HG03354 (cell line): ENCODE measurements at regions not wholly inside any gene's neighbourhood (a gene's known extent, or its start where the extent isn't known, plus 50 kb on each side); places are given as distances from the start of the nearest gene placed in this dataset.

ENCODE experiments used
- ATAC-seq: cut with Tn5 transposase; IDR thresholded peaks from one replicate; pipeline ENCODE4 v1.9.1; 2021; ENCODE audit warnings: mild to moderate bottlenecking; ENCODE audit not compliant: unreplicated experiment, poor library complexity, severe bottlenecking

DNA sequence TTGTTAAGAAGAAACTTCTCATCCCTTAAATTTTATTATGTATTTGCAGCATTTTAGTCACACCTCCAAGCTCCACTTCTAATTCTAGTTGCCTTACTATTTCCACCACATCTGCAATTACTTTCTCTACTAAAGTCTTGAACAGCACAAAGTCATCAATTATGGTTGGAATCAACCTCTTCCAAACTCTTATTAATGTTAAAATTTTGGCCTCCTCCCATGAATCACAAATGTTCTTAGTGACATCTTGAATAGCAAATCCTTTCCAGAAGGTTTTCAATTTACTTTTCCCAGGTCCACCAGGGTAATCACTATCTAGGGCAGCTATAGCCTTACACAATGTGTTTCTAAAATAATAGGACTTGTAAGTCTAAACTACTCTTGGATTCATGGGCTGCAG is 126.3 kb upstream of the POM121L12 start:
- ATAC-seq = no peak

DNA sequence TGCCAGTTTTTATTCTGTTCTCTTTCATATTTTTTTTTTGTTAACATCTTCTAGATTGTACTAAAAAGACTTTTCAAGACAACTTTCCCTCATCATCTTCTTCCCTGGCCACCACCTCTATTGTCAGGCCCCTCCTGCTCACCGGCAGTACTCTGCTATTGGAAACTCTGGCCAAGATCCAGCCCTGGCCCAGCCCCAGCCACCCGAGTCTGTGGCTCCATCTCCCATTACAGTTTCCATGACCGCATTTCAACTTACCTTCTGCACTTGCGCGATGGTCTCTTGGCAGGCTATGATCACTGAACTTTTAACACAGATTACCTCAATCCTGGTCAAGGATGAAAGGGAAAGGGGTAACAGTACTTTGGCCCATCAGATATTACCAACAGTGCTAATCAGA is 137.7 kb upstream of the POM121L12 start:
- ATAC-seq = no peak

DNA sequence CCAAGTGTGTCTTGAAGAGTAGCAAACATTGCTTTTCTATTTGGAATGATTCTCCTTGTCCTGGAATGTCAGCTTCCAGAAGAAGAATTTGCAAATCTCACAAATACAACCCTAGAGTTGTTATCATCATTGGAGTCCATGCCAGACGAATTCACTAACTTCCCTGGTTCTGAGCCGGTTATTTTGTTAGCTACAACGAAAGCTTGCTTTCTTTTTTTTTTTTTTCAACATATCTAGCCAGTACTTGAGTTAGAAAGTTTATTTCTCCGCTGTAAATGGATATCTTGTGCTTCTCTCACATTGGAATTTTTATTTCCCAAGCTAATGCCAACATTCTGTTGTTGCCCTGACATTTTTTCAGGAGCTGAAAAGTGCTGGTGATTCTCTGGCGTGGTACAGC is 138.1 kb upstream of the POM121L12 start:
- no peak for ATAC-seq

DNA sequence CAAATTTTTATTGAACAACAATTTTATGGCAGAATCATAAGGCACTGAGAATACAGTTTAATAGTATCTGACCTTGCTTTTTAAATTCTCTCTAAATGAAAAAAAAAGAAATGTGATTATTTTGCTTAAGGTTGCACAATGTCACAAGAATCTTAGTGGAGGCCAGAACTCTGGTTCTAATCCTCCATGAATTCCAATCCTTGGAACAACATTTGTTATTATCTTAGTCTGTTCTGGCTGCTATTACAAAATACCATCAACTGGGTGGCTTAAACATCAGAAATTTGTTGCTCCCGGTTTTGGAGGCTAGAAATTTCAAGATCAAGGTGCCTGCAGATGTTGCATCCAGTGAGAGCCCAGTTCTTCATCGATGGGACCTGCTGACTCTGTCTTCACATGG is 158.2 kb upstream of the POM121L12 start:
- no peak for ATAC-seq

DNA sequence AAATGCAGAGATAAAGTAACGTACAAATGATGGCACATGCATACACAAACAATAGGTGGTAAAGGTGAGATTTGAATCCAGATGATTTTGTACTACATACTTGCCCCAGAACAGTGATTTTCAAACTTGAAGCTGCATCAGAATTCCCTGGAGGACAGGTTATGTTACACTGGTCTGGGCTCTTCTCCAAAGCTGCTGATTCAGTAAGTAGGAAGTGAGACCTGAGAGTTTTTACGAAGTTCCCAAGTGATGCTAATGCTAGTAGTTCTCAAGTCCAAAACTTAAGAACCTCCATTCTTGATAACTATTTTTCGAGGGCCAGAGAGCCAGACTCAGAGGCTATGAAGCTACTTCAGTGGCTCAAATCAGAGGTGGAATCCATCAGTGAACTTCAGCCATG is 159.0 kb upstream of the POM121L12 start:
- ATAC-seq = no peak

DNA sequence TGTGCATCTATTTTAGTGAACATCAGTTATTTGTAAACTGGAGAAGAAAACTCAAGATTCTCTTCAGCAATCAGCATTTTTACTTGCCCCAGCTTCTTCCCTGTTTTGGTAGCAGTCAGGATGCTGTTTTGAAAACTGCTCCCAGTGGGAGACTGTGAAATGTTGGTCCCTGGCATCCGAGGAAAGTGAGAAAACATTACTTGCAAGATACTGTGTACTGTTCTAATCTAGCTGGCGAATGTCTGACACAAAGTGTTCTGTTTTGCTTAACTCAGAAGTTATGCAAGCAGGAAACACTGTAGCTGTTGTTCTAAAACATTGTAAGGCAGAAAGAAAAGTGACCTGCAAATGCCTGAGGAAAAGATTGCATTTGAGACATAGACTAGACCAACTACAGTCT is 171.8 kb upstream of the POM121L12 start:
- no peak for ATAC-seq

DNA sequence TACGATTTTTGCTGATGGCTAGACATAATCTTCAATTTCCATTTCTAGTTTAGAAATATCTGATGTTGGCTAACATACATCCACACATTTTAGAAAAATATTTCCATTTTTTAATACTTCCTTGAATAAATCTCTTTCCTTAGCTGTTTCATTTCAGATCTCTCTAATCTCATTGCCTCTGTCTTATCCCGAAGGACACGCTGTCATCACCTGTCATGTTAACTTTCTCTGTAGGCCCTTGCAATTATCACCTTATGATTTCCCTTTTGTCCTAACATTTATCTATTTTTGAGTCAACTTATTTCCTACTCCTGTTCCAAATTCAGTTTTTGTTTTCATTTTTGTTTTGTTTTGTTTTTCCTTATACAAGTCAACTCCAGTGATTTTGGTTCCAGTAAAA is 173.1 kb upstream of the POM121L12 start:
- ATAC-seq = no peak

DNA sequence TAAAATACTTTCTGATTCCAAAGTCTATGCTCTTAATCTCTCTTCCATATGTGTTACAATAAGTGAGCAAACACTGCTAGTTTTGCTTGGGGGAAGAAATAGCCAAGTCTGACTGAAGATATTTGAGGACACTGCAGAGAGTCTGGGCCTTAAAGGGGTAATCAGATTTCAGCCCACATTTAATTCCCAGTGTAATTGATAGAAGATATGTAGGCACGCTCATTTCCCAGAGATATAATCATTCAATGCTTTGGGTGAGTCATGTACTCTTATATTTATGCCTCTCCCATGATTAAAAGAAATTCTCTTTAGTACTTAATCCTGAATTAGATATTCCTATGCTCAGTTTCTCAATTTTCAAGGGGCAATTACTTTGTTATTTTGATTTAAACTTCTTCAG is 178.1 kb upstream of the POM121L12 start:
- no peak for ATAC-seq

DNA sequence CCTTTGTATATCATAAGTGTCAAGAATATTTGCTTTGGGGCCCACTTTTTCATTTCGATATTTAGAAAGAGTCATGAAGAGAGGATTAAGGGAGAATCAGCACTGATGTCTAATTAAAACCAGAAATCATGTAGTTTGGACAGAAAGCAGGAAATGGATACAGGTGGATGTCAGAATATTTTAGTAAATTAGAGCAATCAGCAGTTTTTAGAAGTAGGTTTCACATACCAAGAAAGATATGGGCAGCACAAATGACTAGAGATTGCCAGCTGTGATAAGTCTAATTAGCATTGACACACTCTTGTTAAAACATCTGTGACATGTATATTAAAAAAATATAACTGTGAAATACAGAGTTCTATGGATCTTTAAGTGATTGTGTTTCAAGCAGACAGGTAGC is 180.8 kb upstream of the POM121L12 start:
- no peak for ATAC-seq

DNA sequence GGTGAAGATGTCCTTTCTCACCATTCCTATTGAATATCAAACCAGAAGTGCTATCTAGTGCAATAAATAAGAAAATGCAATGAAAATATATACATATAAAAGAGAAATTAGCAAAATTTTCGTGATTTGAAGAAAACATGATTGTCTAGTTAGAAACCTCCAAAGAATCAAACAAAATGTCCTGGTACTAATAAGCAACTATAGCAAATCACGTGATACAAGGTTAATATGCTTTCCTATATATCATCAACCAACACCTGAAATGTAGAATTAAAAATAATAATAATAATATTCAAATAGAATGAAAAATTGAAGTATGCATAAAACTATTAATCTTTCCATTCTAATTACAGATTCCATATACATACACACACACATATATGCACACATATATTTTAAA is 183.9 kb upstream of the POM121L12 start:
- ATAC-seq = no peak

DNA sequence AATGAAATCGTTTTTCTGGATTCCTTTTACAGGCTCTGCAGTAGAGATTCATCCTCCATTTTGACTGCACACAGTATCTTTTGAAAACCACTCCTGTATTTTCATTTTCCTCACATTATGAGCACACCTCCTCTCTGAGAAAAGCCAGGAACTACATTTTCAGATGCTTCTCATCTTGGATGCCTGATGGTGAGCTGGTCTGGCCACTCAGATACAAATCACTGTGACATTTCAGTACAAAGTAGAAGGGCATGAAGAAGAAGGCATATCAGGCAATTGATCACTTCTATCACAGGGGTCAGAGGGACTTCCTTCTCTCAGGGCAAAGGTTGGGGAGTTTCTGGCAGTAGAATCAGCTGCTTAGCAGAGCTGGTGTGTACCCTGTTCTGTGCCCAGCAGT is 192.0 kb upstream of the POM121L12 start:
- ATAC-seq = no peak

DNA sequence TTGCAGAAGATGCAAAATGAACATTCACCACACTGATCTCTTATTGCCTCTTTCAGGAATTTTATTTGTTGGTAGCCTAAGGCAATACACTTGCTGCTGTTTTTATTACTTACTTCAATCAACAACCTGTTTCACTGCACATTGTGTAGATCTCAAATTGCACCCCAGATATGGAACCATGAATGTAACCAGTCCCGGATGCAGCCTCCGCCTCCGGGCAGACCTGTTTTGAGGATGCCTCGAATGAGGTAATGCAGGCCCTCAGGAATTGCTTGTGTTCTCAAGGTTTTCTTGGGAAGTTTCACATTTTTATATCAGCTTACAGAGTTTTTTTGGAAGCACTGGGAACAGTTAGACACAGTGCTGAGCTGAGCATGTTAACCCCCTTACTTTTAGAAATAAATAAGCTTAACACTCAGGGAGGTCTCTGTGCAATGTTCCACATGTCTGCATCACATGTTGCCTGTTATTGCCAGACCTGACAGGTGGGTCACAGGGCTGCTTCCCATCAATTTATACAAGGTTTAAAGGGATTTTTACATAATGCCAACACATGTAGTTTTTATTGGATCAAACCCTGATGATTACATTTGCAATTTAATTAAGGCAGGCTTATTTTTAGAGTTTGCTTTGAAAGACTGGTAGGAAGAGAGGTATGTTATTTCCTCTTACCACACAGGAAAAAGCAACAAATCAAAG is 193.1 kb upstream of the POM121L12 start:
- ATAC-seq = no peak

DNA sequence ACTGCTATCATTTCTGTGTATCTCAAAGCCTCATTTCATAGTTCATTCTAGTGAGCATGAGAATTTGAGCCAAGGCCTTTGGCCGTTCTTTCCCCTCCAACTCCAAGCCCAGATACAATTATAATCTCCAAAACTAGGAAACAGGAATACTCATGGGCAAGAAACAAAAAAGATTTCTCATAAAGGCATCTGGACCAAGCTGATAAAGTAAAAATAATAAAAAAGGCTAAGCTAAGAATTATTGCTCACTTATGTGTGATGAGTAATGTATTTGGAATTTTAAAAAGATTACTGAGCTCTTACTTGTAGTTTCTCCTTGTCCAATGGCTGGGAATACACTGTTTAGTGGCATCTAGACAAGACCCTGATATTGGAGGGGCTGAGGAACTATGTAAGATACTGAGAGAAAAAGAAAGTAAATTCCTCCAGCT is 196.4 kb upstream of the POM121L12 start:
- ATAC-seq = no peak

DNA sequence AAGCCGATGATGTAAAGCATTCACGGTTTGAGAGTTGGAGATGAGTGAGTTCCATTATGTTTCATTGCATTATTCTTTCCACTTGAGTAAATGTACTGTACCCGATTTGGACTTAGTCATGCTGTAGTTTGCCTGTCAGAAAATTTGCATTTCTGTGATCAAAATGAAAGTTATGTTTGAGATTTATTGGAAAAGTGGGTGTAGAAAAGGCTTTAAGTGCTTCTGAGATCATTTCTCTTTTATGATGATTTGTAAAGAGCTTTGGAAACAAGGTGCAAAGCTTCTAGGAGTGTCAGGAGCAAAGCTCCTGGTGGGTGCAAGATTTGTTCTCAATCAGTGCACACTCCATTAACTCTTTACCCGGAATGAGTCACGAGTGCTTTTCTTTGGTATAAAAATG is 204.1 kb upstream of the POM121L12 start:
- no peak for ATAC-seq

DNA sequence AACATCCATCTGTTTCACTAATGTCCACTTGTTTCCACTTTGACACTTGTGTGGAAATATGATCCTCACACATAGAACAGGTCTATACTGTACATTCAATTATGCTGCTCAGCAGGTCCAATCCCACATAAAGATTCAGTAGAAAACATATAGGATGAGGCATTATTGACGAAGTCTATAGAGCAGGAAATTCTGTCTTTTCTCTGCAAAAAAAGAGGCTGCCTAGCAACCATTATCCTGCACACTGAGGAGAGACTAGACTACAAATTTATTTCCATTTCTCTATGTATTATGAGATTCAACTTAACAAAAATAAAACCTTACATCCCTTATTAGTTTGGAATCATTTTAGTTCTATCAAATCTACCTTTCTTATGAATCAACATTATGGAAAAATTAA is 204.6 kb upstream of the POM121L12 start:
- ATAC-seq = no peak

DNA sequence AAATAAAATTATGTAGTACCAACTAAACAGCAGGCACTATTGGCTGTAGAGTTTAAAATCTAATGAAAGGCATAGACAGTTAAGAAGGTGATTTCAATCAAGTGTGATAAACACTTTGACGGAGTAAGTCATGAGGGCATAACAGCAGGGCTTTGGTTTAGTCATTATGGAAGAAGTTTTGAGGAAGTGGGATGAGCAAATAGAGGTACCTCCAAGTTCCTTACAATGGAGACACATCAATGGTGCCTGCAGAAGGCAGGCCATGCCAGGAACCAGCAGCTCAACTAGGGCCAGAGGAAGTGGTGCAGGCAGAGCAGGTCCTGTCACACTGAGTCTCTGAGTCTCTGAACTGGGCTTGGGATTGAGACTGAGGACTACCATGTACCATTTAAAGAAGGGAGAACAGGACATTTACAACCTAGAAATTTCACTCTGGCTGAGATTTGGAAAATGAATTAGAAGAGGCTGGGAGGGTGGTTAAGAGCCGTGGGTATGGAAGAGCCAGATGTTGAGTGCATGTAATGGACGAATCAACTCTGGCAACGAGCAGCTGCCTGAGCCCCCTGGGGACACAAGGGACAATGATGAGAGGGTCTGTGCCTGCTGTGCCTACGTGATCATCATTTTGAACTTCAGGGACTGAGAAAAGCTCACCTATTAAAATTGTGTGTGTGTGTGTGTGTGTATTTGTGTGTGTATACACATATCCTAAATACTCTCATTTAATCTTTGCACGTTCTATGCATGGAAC is 208.7 kb upstream of the POM121L12 start:
- ATAC-seq = no peak

DNA sequence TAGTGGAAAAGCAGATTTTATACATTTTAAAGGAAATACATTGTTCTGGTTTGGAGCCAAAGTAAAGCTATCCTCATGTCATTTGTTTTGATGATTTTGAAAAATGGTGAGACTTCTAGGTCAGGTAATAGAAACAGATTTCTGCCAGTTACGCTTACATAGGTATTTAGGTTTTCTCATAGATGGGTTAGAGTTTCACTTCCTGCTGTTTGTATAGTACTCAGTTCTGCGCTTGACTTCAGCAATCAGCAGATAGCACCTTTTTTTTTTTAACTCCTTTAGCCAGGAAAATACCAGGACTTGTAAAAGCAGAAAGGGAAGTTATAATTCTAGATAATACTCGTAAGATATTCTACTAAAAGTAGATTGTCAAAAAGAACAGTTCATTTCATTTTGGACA is 209.8 kb upstream of the POM121L12 start:
- ATAC-seq = no peak

DNA sequence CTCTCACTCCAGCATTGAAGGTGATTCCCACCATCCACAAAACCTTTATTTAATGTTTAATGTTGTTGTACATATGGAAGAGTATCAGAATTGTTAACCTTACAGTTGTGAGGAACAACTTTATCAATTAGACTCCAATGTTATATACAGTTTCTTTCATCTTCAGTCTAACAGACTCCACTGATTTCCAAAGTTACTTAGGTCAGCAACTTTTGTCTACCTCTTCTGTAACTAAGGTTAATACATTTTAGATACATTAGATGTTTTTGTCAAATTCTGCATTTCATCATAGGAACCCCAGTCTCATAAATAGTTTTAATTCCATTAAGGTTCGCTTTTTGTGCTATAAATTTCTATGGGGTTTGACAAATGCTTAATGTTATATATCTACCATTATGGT is 223.9 kb upstream of the POM121L12 start:
- no peak for ATAC-seq

DNA sequence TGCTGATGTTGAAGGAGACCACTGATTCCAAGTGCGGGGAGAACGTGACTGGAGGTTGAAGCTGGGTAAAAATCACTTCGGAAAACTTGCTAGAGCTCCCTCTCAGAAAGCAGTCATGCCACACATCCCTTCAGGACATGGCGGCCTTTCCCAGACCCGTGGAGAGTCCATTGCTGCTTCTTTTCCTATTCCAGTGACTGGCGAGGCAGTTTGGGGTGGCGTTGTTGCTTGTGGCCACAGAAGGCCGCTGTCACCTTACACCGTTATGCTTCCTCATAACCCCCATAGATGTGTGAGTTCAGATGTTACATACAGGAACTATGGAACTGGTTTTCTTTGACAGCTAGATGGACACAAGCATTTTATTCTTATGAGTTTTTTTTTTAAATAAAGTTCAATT is 235.6 kb upstream of the POM121L12 start:
- ATAC-seq = no peak

DNA sequence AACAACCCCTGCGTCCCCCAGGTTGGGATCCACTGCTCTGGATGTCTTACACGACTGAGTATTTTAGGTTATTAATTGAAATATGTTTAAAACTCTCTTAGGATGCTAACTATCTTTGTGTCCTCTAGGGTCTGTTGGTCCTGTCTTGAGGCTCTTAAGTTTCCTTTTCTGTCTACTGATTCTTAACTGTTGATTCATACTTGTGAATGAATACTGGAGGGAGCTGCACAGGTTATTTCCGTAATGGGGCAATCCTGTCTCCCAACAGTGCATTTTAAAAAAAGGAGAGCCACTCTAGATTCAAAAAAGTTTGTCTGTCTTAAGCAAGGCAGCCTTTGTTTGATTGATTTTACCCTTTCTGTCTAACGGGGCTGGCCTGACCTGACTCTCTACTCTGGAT is 237.6 kb upstream of the POM121L12 start:
- no peak for ATAC-seq

DNA sequence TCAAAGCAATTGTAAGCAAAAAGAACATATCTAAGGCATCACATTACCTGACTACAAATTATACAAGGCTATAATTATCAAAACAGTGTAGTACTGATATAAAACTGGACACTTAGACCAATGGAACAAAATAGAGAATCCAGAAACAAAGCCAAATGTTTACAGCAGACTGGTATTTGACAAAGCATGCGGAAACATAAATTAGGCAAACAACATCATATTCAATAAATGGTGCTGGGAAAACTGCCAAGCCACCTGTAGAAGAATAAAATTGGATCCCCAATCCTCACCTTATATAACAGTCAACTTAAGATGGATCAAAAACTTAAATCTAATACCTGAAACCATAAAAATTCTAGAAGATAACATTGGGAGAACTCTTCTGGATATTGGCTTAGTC is 240.8 kb upstream of the POM121L12 start:
- ATAC-seq = no peak
